SK-N-SH (cell line): ENCODE measurements at regions not wholly inside any gene's neighbourhood (a gene's known extent, or its start where the extent isn't known, plus 50 kb on each side); places are given as distances from the start of the nearest gene placed in this dataset.

ENCODE experiments used
- CTCF ChIA-PET: fragments of 300-600, 350-600 bp; formaldehyde crosslinking; extraction: SDS; loops from one replicate; lab custom pipeline; 2021; lab: Yijun Ruan, JAX
- POLR2A ChIA-PET: fragments of 350-600 bp; sonication (Branson Sonifier 250); formaldehyde crosslinking; extraction: SDS; loops from one replicate; lab custom pipeline; 2020; ENCODE audit warnings: antibody characterized with exemption, inconsistent platforms; lab: Yijun Ruan, JAX
- DNase-seq: peaks from one replicate; pipeline ENCODE4 v3.0.0; 2012
- H2AFZ ChIP-seq: fragments of 200-600 bp; sonication (generic); 2 replicates; pipeline ENCODE4 v1.8.1; 2016; ENCODE audit warnings: antibody characterized with exemption, mild to moderate bottlenecking, low read depth
- H3F3A ChIP-seq: fragments of 200-600 bp; sonication (generic); replicated peaks from 2 replicates; pipeline ENCODE3; 2016; ENCODE audit warnings: antibody characterized with exemption, mild to moderate bottlenecking; ENCODE audit not compliant: insufficient read depth
- H3K27ac ChIP-seq, 2 experiments: fragments of 200-500 bp in 1 of 2; fragments of 200-600 bp in 1 of 2; sonication (Bioruptor generic) in 1 of 2; sonication (generic), shearing (Covaris generic) in 1 of 2; 2 replicates each; pipeline versions ENCODE4 v1.5.1 to v1.6.1; 2014 to 2016; ENCODE audit warnings: low read depth in 2 of 2, inconsistent platforms in 1 of 2, low read length in 1 of 2, mild to moderate bottlenecking in 1 of 2, mixed read lengths in 1 of 2
- H3K27me3 ChIP-seq: fragments of 200-600 bp; sonication (generic), shearing (Covaris generic); 2 replicates; pipeline ENCODE4 v1.6.1; 2016; ENCODE audit warnings: mixed run types; ENCODE audit not compliant: insufficient read depth
- H3K36me3 ChIP-seq, 2 experiments: fragments of 200-500 bp in 1 of 2; fragments of 200-600 bp in 1 of 2; sonication (Bioruptor generic) in 1 of 2; sonication (generic) in 1 of 2; replicated peaks in 1 of 2; 2 replicates each; pipeline versions ENCODE3 to v1.5.1; 2014 to 2016; ENCODE audit warnings: low read length in 1 of 2, mild to moderate bottlenecking in 1 of 2; ENCODE audit not compliant: insufficient read depth in 2 of 2, control insufficient read depth in 1 of 2
- H3K4me1 ChIP-seq, 2 experiments: fragments of 200-500 bp in 1 of 2; fragments of 200-600 bp in 1 of 2; sonication (Bioruptor generic) in 1 of 2; sonication (generic), shearing (Covaris generic) in 1 of 2; 2 replicates each; pipeline versions ENCODE4 v1.5.1 to v1.6.1; 2014 to 2016; ENCODE audit warnings: low read depth in 1 of 2, low read length in 1 of 2, mixed run types in 1 of 2; ENCODE audit not compliant: insufficient read depth in 2 of 2, control insufficient read depth in 1 of 2
- H3K4me2 ChIP-seq: fragments of 200-600 bp; sonication (generic), shearing (Covaris generic); 2 replicates; pipeline ENCODE4 v1.6.1; 2017; ENCODE audit warnings: mixed run types
- H3K4me3 ChIP-seq, 2 experiments: fragments of 200-500 bp in 1 of 2; fragments of 200-600 bp in 1 of 2; sonication (Bioruptor generic) in 1 of 2; sonication (generic), shearing (Covaris generic) in 1 of 2; 2 replicates each; pipeline versions ENCODE4 v1.5.1 to v1.8.1; 2014 to 2016; ENCODE audit warnings: low read depth in 2 of 2, inconsistent platforms in 1 of 2, low read length in 1 of 2, mild to moderate bottlenecking in 1 of 2, mixed read lengths in 1 of 2, moderate library complexity in 1 of 2
- H3K79me2 ChIP-seq: fragments of 200-600 bp; sonication (generic); 2 replicates; pipeline ENCODE4 v1.8.1; 2017; ENCODE audit warnings: mild to moderate bottlenecking; ENCODE audit not compliant: insufficient read depth
- H3K9ac ChIP-seq: fragments of 200-600 bp; sonication (generic); 2 replicates; pipeline ENCODE4 v1.6.1; 2017; ENCODE audit warnings: mixed run types
- H3K9me2 ChIP-seq: fragments of 200-600 bp; sonication (generic); 2 replicates; pipeline ENCODE4 v1.6.1; 2017; ENCODE audit warnings: mixed run types
- H3K9me3 ChIP-seq: fragments of 200-600 bp; sonication (generic); 2 replicates; pipeline ENCODE4 v1.6.1; 2017; ENCODE audit warnings: mixed run types, mild to moderate bottlenecking, moderate library complexity
- H4K20me1 ChIP-seq: fragments of 200-600 bp; sonication (generic); 2 replicates; pipeline ENCODE4 v1.6.1; 2017; ENCODE audit warnings: mild to moderate bottlenecking, mixed run types; ENCODE audit not compliant: insufficient read depth
- ELF1 ChIP-seq: IDR thresholded peaks from 2 replicates; pipeline ENCODE4 v1.4.0; 2012
- EP300 ChIP-seq, 2 experiments: IDR thresholded peaks; 2 replicates each; pipeline versions ENCODE4 v1.4.0 to v1.6.1; 2012; ENCODE audit warnings: borderline replicate concordance in 1 of 2, low read depth in 1 of 2, low read length in 1 of 2
- EZH2phosphoT487 ChIP-seq: fragments of 200-600 bp; sonication (generic); IDR thresholded peaks from 2 replicates; pipeline ENCODE4 v1.6.1; 2017; ENCODE audit warnings: low read depth, mixed run types, mild to moderate bottlenecking, antibody characterized with exemption, moderate library complexity, borderline replicate concordance
- FOSL2 ChIP-seq: IDR thresholded peaks from 2 replicates; pipeline ENCODE4 v1.4.0; 2012; ENCODE audit warnings: low read depth, mild to moderate bottlenecking, moderate library complexity, borderline replicate concordance
- FOXJ3 ChIP-seq: sonication (generic); formaldehyde crosslinking; IDR thresholded peaks from 2 replicates; pipeline ENCODE4 v1.5.1; 2020; ENCODE audit warnings: mild to moderate bottlenecking, missing genetic modification reagents
- FOXM1 ChIP-seq: IDR thresholded peaks from 2 replicates; pipeline ENCODE4 v1.4.0; 2012; ENCODE audit warnings: low read depth, mild to moderate bottlenecking
- GABPA ChIP-seq: IDR thresholded peaks from 2 replicates; pipeline ENCODE4 v1.4.0; 2012; ENCODE audit warnings: low read depth, mild to moderate bottlenecking
- GATA2 ChIP-seq: sonication (generic); formaldehyde crosslinking; IDR thresholded peaks from 2 replicates; pipeline ENCODE4 v1.5.0; 2020; ENCODE audit warnings: mild to moderate bottlenecking, missing genetic modification reagents
- IRF3 ChIP-seq: fragments of 150-350 bp; IDR thresholded peaks from 2 replicates; pipeline ENCODE4 v1.6.1; 2016; ENCODE audit warnings: mild to moderate bottlenecking, low read depth, low read length
- JUND ChIP-seq: IDR thresholded peaks from 2 replicates; pipeline ENCODE4 v1.4.0; 2012
- MEF2A ChIP-seq: IDR thresholded peaks from 2 replicates; pipeline ENCODE4 v1.4.0; 2012; ENCODE audit warnings: low read depth, borderline replicate concordance
- MXI1 ChIP-seq: IDR thresholded peaks from 2 replicates; pipeline ENCODE4 v1.6.1; 2012; ENCODE audit warnings: mild to moderate bottlenecking, low read depth, low read length, improper control_type of control experiment
- NRF1 ChIP-seq: IDR thresholded peaks from 2 replicates; pipeline ENCODE4 v1.6.1; 2012; ENCODE audit warnings: low read depth, mild to moderate bottlenecking, low read length
- PBX3 ChIP-seq: IDR thresholded peaks from 2 replicates; pipeline ENCODE4; 2012
- RCOR1 ChIP-seq: fragments of 150-350 bp; IDR thresholded peaks from 2 replicates; pipeline ENCODE4 v1.6.1; 2017; ENCODE audit warnings: antibody characterized with exemption, low read length
- RFX5 ChIP-seq: IDR thresholded peaks from 2 replicates; pipeline ENCODE4 v1.6.1; 2012; ENCODE audit warnings: mild to moderate bottlenecking, improper control_type of control experiment, low read length
- RXRA ChIP-seq: IDR thresholded peaks from 2 replicates; pipeline ENCODE4 v1.4.0; 2012; ENCODE audit warnings: low read depth, mild to moderate bottlenecking, borderline replicate concordance
- SIN3A ChIP-seq: IDR thresholded peaks from 2 replicates; pipeline ENCODE4 v1.6.1; 2012; ENCODE audit warnings: low read depth, mild to moderate bottlenecking, low read length, moderate library complexity, borderline replicate concordance
- SMC3 ChIP-seq: IDR thresholded peaks from 2 replicates; pipeline ENCODE4 v1.6.1; 2012; ENCODE audit warnings: low read depth, low read length, improper control_type of control experiment
- TAF1 ChIP-seq: IDR thresholded peaks from 2 replicates; pipeline ENCODE4 v1.6.1; 2012; ENCODE audit warnings: low read depth, mild to moderate bottlenecking, low read length, moderate library complexity, borderline replicate concordance
- TCF12 ChIP-seq: IDR thresholded peaks from 2 replicates; pipeline ENCODE4 v1.4.0; 2012
- USF1 ChIP-seq: IDR thresholded peaks from 2 replicates; pipeline ENCODE4 v1.4.0; 2012; ENCODE audit warnings: low read depth, borderline replicate concordance
- YY1 ChIP-seq: IDR thresholded peaks from 2 replicates; pipeline ENCODE4 v1.4.0; 2012; ENCODE audit warnings: low read depth, mild to moderate bottlenecking
- WGBS: methylation state at CpG from one replicate; pipeline ENCODE4 v1.1.6; 2017; ENCODE audit warnings: low lambda C conversion rate; 5-methylcytosine and 5-hydroxymethylcytosine counted together
- TF ChIP-seq, protein P1 (sequence below): fragments of 150-350 bp; IDR thresholded peaks from 2 replicates; pipeline ENCODE4 v1.6.1; 2017; ENCODE audit warnings: antibody characterized with exemption, low read length, low read depth, borderline replicate concordance
- TF ChIP-seq, protein P2 (sequence below): fragments of 200-600 bp; sonication (generic); IDR thresholded peaks from 2 replicates; pipeline ENCODE4 v1.6.1; 2017; ENCODE audit warnings: antibody characterized with exemption, mild to moderate bottlenecking, moderate library complexity

DNA sequence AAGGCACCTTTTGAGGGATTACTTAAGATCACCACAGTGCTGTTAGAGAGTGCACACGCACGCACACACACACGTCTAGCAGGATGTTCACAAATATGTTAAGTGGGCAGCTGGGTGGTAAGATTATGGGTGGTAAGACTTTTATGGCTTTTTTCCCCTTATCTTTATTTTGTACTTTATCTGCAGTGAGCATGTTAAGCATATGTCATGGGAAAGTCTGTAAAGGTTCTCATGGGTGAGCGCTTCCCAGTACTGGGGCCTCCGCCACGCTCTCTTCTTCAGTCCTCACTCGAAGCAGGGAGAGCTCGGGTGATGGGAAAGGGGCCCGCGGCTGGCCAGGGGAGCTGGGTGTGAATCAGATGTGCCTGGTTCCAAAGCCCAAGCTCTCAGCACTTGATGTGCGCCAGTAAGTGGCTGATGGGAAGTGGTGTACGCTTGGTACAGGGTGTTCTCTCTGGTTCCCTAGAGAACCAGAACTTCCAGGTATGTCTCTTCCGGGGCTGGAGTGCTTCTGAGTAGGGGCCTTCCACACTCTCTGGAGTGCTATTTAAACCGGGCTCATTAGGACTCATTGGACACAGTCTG lies 83.9 kb upstream of the YWHAQ start:
- ChIA-PET CTCF (no interaction called here), POLR2A (no interaction called here)
- H3K79me2 ChIP-seq: no peaks in the 10 kb centered on the region
- H3K4me3 ChIP-seq: no peak overlapping the region
- H4K20me1 ChIP-seq: no peaks in the 10 kb centered on the region
- 90% methylated on average over 14 of the region's 14 CpGs for WGBS
- no peaks in the 10 kb centered on the region for H3K9me2 ChIP-seq
- TF ChIP-seq GABPA: no peak
- TF ChIP-seq EZH2phosphoT487: no peak
- TF ChIP-seq RCOR1: no peak
- no peak for TF ChIP-seq FOXJ3 (CRISPR knock-in tag)
- no peak for TF ChIP-seq YY1
- TF ChIP-seq EP300 (IDR thresholded peaks at IDR 0.05; ENCODE audit: borderline replicate concordance in 1 of 2, low read depth in 1 of 2, low read length in 1 of 2): no peak
- no peak for TF ChIP-seq GATA2 (CRISPR knock-in tag)
- no peak for TF ChIP-seq FOSL2
- no peak for TF ChIP-seq RFX5
- TF ChIP-seq FOXM1: no peak
- no peak for TF ChIP-seq ELF1
- TF ChIP-seq SMC3: no peak
- no peak for TF ChIP-seq MXI1
- TF ChIP-seq IRF3: no peak
- no peak for TF ChIP-seq TCF12
- TF ChIP-seq JUND: no peak
- DNase-seq: no peak
- H3K4me1 ChIP-seq: no peaks in the 10 kb centered on the region; a peak in 1 of 4 replicates
- H3K9me3 ChIP-seq: no peaks in the 10 kb centered on the region
- H2AFZ ChIP-seq: no peak overlapping the region
- no peaks in the 10 kb centered on the region for H3K27me3 ChIP-seq
- H3K4me2 ChIP-seq: no peak overlapping the region
- no peaks in the 10 kb centered on the region for H3K36me3 ChIP-seq
- H3K27ac ChIP-seq: no peak overlapping the region
- no peaks in the 10 kb centered on the region for H3F3A ChIP-seq
- no peak overlapping the region for H3K9ac ChIP-seq

- POLR2A ChIA-PET: no interaction called here
- no peak for TF ChIP-seq TAF1
- no peak for TF ChIP-seq PBX3
- no peak for TF ChIP-seq USF1
- no peak for TF ChIP-seq FOSL2
- TF ChIP-seq, protein P1, sequence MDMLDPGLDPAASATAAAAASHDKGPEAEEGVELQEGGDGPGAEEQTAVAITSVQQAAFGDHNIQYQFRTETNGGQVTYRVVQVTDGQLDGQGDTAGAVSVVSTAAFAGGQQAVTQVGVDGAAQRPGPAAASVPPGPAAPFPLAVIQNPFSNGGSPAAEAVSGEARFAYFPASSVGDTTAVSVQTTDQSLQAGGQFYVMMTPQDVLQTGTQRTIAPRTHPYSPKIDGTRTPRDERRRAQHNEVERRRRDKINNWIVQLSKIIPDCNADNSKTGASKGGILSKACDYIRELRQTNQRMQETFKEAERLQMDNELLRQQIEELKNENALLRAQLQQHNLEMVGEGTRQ: no peak
- TF ChIP-seq, protein P2, sequence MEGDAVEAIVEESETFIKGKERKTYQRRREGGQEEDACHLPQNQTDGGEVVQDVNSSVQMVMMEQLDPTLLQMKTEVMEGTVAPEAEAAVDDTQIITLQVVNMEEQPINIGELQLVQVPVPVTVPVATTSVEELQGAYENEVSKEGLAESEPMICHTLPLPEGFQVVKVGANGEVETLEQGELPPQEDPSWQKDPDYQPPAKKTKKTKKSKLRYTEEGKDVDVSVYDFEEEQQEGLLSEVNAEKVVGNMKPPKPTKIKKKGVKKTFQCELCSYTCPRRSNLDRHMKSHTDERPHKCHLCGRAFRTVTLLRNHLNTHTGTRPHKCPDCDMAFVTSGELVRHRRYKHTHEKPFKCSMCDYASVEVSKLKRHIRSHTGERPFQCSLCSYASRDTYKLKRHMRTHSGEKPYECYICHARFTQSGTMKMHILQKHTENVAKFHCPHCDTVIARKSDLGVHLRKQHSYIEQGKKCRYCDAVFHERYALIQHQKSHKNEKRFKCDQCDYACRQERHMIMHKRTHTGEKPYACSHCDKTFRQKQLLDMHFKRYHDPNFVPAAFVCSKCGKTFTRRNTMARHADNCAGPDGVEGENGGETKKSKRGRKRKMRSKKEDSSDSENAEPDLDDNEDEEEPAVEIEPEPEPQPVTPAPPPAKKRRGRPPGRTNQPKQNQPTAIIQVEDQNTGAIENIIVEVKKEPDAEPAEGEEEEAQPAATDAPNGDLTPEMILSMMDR: no peak
- TF ChIP-seq MEF2A: no peak
- TF ChIP-seq MXI1: no peak
- TF ChIP-seq YY1: no peak
- TF ChIP-seq NRF1: no peak
- TF ChIP-seq RXRA: no peak
- TF ChIP-seq SIN3A: no peak
Measured at GRCh38 chr2:9715238-9715637, 84.4 kb upstream of the YWHAQ start.

More at GRCh38 chr2:9715238-9715637, 84.4 kb upstream of the YWHAQ start:
- no peaks in the 10 kb centered on the region for H3F3A ChIP-seq
- H3K9ac ChIP-seq: no peak overlapping the region
- no peaks in the 10 kb centered on the region for H3K27me3 ChIP-seq
- no peaks in the 10 kb centered on the region; a peak in 1 of 4 replicates for H3K4me1 ChIP-seq
- no peak overlapping the region for H2AFZ ChIP-seq
- H3K4me3 ChIP-seq: no peak overlapping the region
- H4K20me1 ChIP-seq: no peaks in the 10 kb centered on the region
- H3K79me2 ChIP-seq: no peaks in the 10 kb centered on the region
- H3K27ac ChIP-seq: no peak overlapping the region
- no peak overlapping the region for H3K4me2 ChIP-seq
- DNase-seq: no peak
- CTCF ChIA-PET: no interaction called here
- no peaks in the 10 kb centered on the region for H3K9me2 ChIP-seq
- WGBS: 82% methylated on average over 6 of the region's 6 CpGs
- H3K9me3 ChIP-seq: no peaks in the 10 kb centered on the region
- no peaks in the 10 kb centered on the region for H3K36me3 ChIP-seq
